Stimulated activated CD8-positive, alpha-beta memory T cell treated with anti-CD3 and anti-CD28 coated beads, Interleukin-4, amount 100 ng/mL, for 4 hours (primary cell): ENCODE measurements at regions not wholly inside any gene's neighbourhood (a gene's known extent, or its start where the extent isn't known, plus 50 kb on each side); places are given as distances from the start of the nearest gene placed in this dataset.

ENCODE experiments used
- DNase-seq, 2 donors: peaks; one replicate each; pipeline ENCODE4 v3.0.0-alpha.2; 2020; ENCODE audit warnings: low read depth in 2 of 2, low spot score in 1 of 2

DNA sequence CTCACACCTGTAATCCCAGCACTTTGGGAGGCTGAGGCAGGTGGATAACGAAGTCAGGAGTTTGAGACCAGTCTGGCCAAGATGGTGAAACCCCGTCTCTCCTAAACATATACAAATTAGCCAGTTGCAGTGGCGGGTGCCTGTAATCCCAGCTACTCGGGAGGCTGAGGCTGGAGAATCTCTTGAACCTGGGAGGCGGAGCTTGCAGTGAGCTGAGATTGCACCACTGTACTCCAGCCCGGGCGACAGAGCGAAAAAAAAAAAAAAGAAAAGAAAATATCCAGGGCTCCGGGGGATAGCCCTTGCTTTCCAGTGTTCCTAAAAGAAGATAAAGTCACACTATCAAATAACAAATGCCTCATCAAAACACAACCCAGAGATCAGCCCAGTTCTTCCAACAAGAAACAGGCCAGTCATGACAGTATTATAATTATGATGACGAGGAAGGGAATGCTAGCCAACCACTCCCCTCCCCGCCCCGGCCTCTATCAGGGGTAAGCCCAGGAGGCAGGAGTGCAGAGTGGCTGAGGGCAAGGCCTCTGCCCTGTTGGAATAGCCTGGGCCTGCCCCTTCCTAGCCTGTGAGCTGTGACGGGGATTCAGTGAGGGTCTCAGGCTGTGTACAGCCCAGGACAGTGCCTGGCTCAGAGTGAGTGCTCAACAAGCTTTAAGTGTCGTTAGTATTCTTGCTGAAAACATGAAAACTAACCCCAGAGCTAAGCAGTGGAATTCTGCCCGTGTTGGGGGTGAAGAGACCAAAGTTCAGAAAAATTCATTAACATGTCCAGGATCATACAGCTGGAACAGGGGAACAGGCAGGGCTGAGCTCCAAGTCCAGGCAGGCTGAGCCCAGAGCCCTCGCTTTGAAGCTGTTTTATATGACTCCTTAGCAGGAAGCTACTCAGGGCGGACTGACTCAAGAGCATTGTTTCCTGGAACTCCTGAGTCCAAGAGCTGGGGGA, 54.3 kb downstream of the FAM241B start:
- no peak for DNase-seq

DNA sequence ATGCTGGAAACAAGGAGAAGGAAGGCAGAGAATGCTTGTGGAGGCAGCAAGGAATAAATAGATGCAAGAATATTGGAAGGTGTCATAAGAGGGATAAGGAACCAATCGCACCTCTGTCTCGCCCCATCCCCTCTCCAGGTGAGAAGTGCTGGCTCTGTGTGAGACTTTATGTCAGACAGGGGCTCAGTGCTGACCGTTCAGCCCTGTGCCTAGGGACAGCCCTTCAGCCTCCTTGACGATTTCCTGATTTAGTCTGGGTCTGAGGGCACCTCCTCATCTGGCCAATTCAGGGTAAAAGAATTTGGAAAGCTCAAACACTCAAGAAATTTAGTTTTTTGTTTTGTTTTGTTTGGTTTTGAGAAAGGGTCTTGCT, 54.9 kb downstream of the FAM241B start:
- DNase-seq: no peak

- no peak for DNase-seq
Measured at GRCh38 chr10:69685426-69685801, 55.4 kb downstream of the FAM241B start.

DNA sequence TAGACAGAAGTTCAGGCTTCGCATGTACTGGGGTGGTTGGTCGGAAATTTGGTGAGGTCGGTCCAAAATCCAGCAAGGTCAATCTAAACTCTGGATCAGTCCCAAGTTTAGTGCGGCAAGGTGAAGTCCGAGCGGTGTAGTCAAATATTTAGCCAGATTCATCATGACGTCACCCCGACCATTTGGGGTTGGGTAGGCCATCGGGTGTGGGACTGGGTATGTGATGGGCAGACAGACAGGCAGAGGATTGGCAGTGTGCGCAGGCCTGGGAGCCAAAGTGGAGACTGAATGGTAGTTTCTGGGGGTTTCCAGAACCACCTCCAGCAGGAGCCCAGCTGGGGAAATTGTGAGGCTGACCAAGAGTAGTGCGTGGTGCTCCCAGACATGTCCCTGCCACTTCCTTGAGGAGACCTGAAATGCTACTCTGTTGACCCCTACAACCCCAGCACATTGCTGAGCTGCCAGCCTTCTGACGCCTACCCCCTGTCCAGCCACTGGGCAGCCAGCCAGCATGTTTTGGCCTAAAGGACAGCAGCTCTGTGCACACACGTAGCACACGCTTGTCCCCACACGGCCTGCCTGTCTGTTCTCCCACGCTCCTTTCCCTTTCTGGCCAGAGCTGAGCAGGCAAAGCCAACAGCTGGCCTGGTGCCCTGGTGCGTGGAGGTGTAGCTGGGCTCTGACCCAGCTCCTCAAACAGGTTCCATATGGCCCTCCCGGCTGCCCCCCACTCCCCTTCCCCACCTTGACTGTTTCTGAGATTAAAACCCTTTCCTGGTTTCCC, 55.9 kb downstream of the FAM241B start:
- DNase-seq: no peak

GRCh38 chr10:69686866-69687265, 56.8 kb downstream of the FAM241B start:
- DNase-seq: no peak

DNA sequence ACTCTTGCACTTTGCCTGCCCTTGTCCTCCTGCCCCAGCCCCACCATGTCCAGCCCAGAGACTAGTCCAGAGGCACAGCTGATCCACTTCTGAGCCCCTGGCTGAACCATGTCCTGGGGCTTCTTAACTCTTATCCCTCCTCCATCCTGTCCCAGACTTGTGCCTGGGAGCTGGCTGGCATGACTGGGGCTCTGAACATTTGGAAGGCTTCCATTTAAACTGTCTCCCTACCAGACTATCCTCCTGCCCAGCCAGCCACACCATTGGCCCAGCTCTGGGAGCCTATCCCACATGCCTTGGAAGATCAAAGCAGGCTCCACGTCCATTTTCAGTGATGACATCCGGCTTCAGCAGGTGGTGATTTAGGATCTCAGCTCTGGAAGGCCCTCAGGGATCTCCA, 57.4 kb downstream of the FAM241B start:
- no peak for DNase-seq

- no peak for DNase-seq
Measured at GRCh38 chr10:69692267-69692666, 62.2 kb downstream of the FAM241B start.

DNA sequence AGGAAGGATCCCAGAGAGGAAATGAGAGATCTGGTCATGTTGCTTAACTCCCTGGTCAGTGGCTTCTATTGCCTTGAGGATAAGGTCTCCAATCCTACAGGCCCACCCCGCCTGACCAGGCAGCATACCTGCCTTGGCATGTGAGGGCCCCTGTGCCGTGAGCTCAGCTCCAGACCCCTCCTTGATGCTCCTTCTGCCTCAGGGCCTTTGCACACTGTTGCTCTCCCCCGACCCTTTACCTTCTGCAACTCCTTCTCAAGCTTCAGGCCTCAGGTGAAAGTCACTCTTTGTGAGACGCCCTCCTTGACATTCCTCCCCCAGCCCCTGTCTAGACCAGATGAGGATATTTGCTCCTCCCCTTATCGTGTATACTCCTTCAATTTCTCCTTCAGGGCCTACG, 62.8 kb downstream of the FAM241B start:
- DNase-seq: no peak

- no peak for DNase-seq
Measured at GRCh38 chr10:69693886-69694285, 63.8 kb downstream of the FAM241B start.

DNA sequence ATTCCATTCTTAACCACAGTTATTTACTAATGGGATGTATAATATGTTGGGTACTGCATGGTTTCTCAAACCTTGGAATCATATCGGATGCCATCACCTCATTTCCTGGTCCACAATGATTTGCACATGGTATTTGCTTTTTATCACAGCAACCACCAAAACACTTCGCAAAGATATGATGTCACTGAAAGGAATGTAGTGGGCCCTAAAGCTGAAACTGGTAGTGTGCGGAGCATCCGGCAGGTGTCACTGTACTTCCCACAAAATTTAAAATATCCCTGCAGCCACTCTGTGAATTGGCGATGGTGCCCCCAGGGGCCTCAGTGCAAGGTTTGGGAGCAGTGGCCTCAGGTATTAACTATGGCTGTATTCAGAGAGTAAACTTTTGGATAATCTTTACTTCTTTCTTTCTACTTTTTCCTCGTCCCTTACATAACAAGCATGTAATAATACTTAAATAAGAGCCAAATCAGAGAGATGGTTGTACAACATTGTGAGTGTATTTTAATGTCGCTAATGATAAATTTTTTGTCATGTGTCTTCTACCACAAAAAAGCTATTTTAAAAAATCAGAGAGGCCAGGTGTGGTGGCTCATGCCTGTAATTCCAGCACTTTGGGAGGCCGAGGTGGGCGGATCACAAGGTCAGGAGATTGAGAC, 66.2 kb downstream of the FAM241B start:
- DNase-seq: no peak

- DNase-seq: no peak
Measured at GRCh38 chr10:69697006-69697405, 67.0 kb downstream of the FAM241B start.

DNA sequence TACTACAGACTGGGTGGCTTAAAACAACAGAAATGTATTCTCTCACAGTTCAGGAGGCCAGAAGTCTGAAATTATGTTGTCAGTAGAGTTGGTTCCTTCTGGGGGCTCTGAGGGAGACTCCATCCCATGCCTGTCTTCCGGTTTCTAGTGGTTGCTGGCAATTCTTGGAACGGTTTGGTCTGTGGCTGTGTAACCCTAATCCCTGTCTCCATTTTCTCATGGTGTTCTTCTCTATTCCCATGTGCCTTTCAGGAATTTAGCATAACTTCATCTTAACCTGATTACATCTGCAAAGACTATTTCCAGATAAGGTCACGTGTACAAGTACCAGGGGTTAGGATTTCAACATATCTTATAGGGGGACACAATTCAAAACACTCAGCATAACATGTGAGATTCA, 73.2 kb downstream of the FAM241B start:
- no peak for DNase-seq

- DNase-seq: no peak
Measured at GRCh38 chr10:69703766-69704630, 74.0 kb downstream of the FAM241B start.

GRCh38 chr10:69709366-69709941, 79.4 kb downstream of the FAM241B start:
- no peak for DNase-seq

GRCh38 chr10:69710008-69710888, 80.2 kb downstream of the FAM241B start:
- DNase-seq: no peak

DNA sequence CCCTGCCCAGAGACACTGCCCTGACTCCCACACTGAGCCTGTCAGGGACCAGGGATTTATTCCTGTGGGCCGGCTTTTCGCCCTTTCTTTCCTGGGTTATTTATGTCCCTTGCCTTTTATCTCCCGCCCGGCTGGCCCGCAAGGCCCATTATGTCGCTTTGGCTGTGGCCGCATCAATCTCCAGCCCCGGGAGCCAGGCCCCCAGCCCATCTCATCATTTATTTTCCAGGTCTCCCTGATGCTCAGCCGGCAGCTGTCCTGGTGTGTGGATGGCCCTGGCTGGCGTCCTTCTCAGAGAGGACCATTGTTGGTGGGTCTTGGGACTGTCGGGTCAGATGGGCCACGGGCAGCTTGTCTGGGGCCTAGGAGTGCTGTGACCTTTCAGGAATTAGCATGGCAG, 82.3 kb downstream of the FAM241B start:
- DNase-seq: no peak

DNA sequence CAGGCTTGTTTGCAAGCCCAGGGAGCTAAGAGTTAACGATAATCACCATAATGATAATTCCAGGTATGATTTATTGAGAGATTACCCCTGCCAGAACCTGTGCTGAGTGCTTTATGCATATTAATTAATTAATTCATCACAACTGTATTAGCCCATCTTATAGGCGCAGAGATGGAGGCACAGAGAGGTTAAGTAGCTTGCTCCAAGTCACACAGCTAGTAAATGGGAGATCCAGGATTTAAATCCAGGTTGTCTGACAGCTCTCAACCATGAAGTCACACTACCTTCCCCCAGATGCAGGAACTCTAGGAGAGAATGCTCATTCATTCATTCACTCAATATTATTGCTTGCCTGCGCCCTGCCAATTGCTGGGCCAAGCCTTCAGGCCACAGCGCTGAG, 84.5 kb downstream of the FAM241B start:
- DNase-seq: no peak

- DNase-seq: no peak
Measured at GRCh38 chr10:69715156-69715898, 85.3 kb downstream of the FAM241B start.
